Psoas muscle (tissue), 7 donors: ENCODE measurements at regions not wholly inside any gene's neighbourhood (a gene's known extent, or its start where the extent isn't known, plus 50 kb on each side); places are given as distances from the start of the nearest gene placed in this dataset.
"Not testable (repeated sequence)": the region's sequence is repeated elsewhere in the genome, so short reads cannot be mapped to it uniquely, and the experiment has no call there.

ENCODE experiments used
- ATAC-seq, 4 donors: fragments of 200-7000 bp; cut with Tn5 transposase; one replicate each; pipeline ENCODE4 v1.9.1; 2020; ENCODE audit warnings: moderate library complexity in 3 of 4, mild to moderate bottlenecking in 2 of 4
- DNase-seq, 2 donors: peaks; one replicate each; pipeline ENCODE4 v3.0.0-alpha.2; 2020
- H3K27ac ChIP-seq: fragments of 200-600 bp; one replicate; pipeline ENCODE4 v1.8.0; 2022
- H3K27me3 ChIP-seq, 3 donors: fragments of 200-600 bp in 1 of 3; one replicate each; pipeline versions ENCODE4 v1.6.1 to v1.8.0; 2013 to 2022; ENCODE audit warnings: low read length in 2 of 3, mild to moderate bottlenecking in 2 of 3, moderate library complexity in 1 of 3; ENCODE audit not compliant: insufficient read depth in 3 of 3
- H3K36me3 ChIP-seq, 2 donors: fragments of 200-600 bp in 1 of 2; one replicate each; pipeline versions ENCODE4 v1.6.1 to v1.8.0; 2013 to 2022; ENCODE audit warnings: low read depth in 1 of 2, mild to moderate bottlenecking in 1 of 2, moderate library complexity in 1 of 2; ENCODE audit not compliant: insufficient read depth in 1 of 2
- H3K4me1 ChIP-seq: fragments of 200-600 bp; one replicate; pipeline ENCODE4 v1.8.0; 2022
- H3K4me3 ChIP-seq: fragments of 200-600 bp; one replicate; pipeline ENCODE4 v1.8.0; 2022; ENCODE audit warnings: mild to moderate bottlenecking
- H3K9me3 ChIP-seq: fragments of 200-600 bp; one replicate; pipeline ENCODE4 v1.8.0; 2022
- CTCF ChIP-seq: fragments of 200-600 bp; IDR thresholded peaks from one replicate; pipeline ENCODE4 v1.8.0; 2022; ENCODE audit warnings: antibody characterized with exemption
- WGBS, 3 donors: extraction: QIAGEN DNeasy Blood & Tissue Kit; methylation state at CpG; one replicate each; pipeline versions ENCODE4 v1.1.6 to v1.1.7; 2013; 5-methylcytosine and 5-hydroxymethylcytosine counted together
- intact Hi-C, 2 donors: fragments of 100-400 bp; cut with DNase I; formaldehyde crosslinking; loops; one replicate each; pipeline versions ENCODE4 v1.11.0 to v1.14.2; 2022
- donor health status: healthy with polysubstance abuse.
- donor health status: DM: no; HTN: no; CAD: no; lungs with moderate emphysema.
- donor health status: Bipolar disorder and iron deficiency.
- donor health status: healthy.
- donor health status: DM: yes; HTN: yes; CAD: no.
- donor health status: DM: no; HTN: no; CAD: no.
- donor health status: DM: yes; HTN: yes; CAD: no.

- no peaks in the 10 kb centered on the region for H3K4me1 ChIP-seq
- ATAC-seq (no peak), DNase-seq (no peak)
- H3K27me3 ChIP-seq = no peaks in the 10 kb centered on the region
- no peaks in the 10 kb centered on the region for H3K36me3 ChIP-seq
- intact Hi-C loops = no loop called here
- TF ChIP-seq CTCF = no peak
- H3K27ac ChIP-seq = no peak overlapping the region
- H3K4me3 ChIP-seq = no peak overlapping the region
- no peaks in the 10 kb centered on the region for H3K9me3 ChIP-seq
- WGBS, 3 donors = 97 to 98% (median 97%) methylated on average over 2 of the region's 2 CpGs
Measured at GRCh38 chr2:12620759-12621158, 96.0 kb upstream of the TRIB2 start.

- ATAC-seq (no peak), DNase-seq (no peak)
- no peak for TF ChIP-seq CTCF
- H3K27ac ChIP-seq = no peak overlapping the region
- intact Hi-C loops = no loop called here
- H3K36me3 ChIP-seq = no peaks in the 10 kb centered on the region
- H3K4me1 ChIP-seq = no peaks in the 10 kb centered on the region
- H3K27me3 ChIP-seq = no peaks in the 10 kb centered on the region
- WGBS, 3 donors = 82 to 86% (median 86%) methylated on average over 1 of the region's 1 CpG
- H3K9me3 ChIP-seq = no peaks in the 10 kb centered on the region
- no peak overlapping the region for H3K4me3 ChIP-seq
Measured at GRCh38 chr2:12623051-12623450, 93.7 kb upstream of the TRIB2 start.

GRCh38 chr2:12624384-12624783, 92.4 kb upstream of the TRIB2 start:
- H3K9me3 ChIP-seq = no peaks in the 10 kb centered on the region
- TF ChIP-seq CTCF = no peak
- H3K27ac ChIP-seq = no peak overlapping the region
- no peak overlapping the region for H3K4me3 ChIP-seq
- no peaks in the 10 kb centered on the region for H3K27me3 ChIP-seq
- H3K36me3 ChIP-seq = no peaks in the 10 kb centered on the region
- intact Hi-C loops = no loop called here
- WGBS, 3 donors = 86 to 94% (median 87%) methylated on average over 6 of the region's 6 CpGs
- no peak for ATAC-seq
- H3K4me1 ChIP-seq = no peaks in the 10 kb centered on the region
- no peak for DNase-seq

DNA sequence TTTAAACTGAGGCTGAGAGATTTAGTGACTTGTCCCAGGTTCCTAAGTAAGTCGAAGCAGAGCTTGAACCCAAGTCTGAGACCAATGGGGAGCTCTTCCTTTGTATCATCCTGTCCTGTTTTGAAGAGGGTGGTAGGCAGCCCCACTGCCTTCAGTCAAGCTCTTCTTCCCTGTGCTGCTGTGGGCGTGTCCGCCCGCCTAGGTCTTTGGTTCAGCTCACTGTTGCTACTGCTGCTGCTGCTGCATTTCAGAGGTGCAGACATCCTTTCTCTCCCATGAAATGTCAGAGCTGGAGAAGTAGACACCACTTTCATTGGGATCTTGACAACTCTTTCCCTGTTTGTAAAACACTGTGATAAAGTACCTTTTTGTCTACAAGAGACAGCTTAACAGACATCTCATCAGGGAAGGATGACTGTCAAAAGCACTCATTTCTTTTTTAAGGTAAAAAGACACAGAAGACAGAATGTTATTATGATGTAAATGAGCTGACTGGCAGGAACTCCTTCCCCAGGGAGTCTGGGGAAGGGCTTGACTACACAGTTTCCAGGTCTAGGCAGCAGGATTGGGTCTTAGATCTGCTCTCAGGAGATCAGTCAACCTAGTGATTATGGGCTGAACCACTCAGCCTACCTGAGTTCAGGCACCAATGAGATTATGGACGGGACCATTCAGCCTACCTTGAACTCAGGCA, 91.7 kb upstream of the TRIB2 start:
- no peak for TF ChIP-seq CTCF

DNA sequence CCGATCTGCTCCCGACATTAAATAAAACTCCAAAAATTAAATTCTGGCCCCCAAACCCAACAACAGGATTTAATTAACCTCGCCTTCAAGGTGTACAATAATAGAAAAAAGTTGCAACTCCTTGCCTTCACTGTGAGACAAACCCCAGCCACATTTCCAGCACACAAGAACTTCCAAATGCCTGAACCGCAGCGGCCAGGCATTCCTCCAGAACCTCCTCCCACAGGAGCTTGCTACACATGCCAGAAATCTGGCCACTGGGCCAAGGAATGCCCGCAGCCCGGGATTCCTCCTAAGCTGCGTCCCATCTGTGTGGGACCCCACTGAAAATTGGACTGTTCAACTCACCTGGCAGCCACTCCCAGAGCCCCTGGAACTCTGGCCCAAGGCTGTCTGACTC, 88.2 kb upstream of the TRIB2 start:
- H3K27ac ChIP-seq, H3K4me3 ChIP-seq, DNase-seq, H3K27me3 ChIP-seq, H3K4me1 ChIP-seq, ATAC-seq, H3K36me3 ChIP-seq, H3K9me3 ChIP-seq, intact Hi-C loops: not testable (repeated sequence)
- WGBS, 3 donors = 70 to 72% (median 71%) methylated on average over 8 of the region's 8 CpGs

More for the DNA sequence above, 91.7 kb upstream of the TRIB2 start:
- no peaks in the 10 kb centered on the region for H3K4me1 ChIP-seq
- no peak for DNase-seq
- no peak for ATAC-seq
- H3K4me3 ChIP-seq = no peak overlapping the region
- no peak overlapping the region for H3K27ac ChIP-seq
- H3K36me3 ChIP-seq = no peaks in the 10 kb centered on the region
- no peaks in the 10 kb centered on the region for H3K9me3 ChIP-seq
- 77 to 87% (median 83%) methylated on average over 5 of the region's 5 CpGs for WGBS, 3 donors
- intact Hi-C loops = no loop called here
- no peaks in the 10 kb centered on the region for H3K27me3 ChIP-seq
